Liver (tissue), 8 donors: ENCODE measurements at regions not wholly inside any gene's neighbourhood (a gene's known extent, or its start where the extent isn't known, plus 50 kb on each side); places are given as distances from the start of the nearest gene placed in this dataset.

Source experiments
- DNase-seq: peaks from one replicate; pipeline ENCODE4 v3.0.0-alpha.2; 2017; ENCODE audit warnings: low spot score
- H3K27ac ChIP-seq, 2 donors: one replicate each; pipeline ENCODE4 v1.7.0; 2013; ENCODE audit warnings: inconsistent platforms in 2 of 2, low read length in 2 of 2, control low read depth in 1 of 2, low read depth in 1 of 2, mild to moderate bottlenecking in 1 of 2
- H3K27me3 ChIP-seq, 4 donors: one replicate each; pipeline versions ENCODE4 v1.6.1 to v1.7.0; 2013; ENCODE audit warnings: low read length in 3 of 4, inconsistent platforms in 1 of 4, mild to moderate bottlenecking in 1 of 4, moderate library complexity in 1 of 4; ENCODE audit not compliant: control insufficient read depth in 4 of 4, insufficient read depth in 4 of 4
- H3K36me3 ChIP-seq, 4 donors: one replicate each; pipeline versions ENCODE4 v1.6.1 to v1.7.0; 2013; ENCODE audit warnings: low read length in 3 of 4, mild to moderate bottlenecking in 3 of 4, low read depth in 1 of 4, moderate library complexity in 1 of 4; ENCODE audit not compliant: control insufficient read depth in 4 of 4, insufficient read depth in 3 of 4
- H3K4me1 ChIP-seq, 4 donors: one replicate each; pipeline versions ENCODE4 v1.6.1 to v1.7.0; 2013; ENCODE audit warnings: low read length in 3 of 4, mild to moderate bottlenecking in 3 of 4, moderate library complexity in 1 of 4; ENCODE audit not compliant: control insufficient read depth in 4 of 4, insufficient read depth in 4 of 4
- H3K4me3 ChIP-seq, 3 donors: one replicate each; pipeline versions ENCODE4 v1.6.1 to v1.7.0; 2013; ENCODE audit warnings: low read length in 3 of 3, control low read depth in 1 of 3, low read depth in 1 of 3, mild to moderate bottlenecking in 1 of 3
- H3K9ac ChIP-seq, 2 donors: one replicate each; pipeline ENCODE4 v1.7.0; 2013; ENCODE audit warnings: low read length in 2 of 2, mild to moderate bottlenecking in 2 of 2, moderate library complexity in 2 of 2, control low read depth in 1 of 2, low read depth in 1 of 2
- H3K9me3 ChIP-seq, 4 donors: one replicate each; pipeline versions ENCODE4 v1.6.1 to v1.7.0; 2013; ENCODE audit warnings: low read length in 3 of 4; ENCODE audit not compliant: control insufficient read depth in 4 of 4
- EGR1 ChIP-seq, 2 donors: IDR thresholded peaks; 2 replicates each; pipeline ENCODE4 v1.6.1; 2016 to 2018; ENCODE audit warnings: antibody characterized with exemption in 2 of 2, low read depth in 2 of 2
- FOXA1 ChIP-seq: IDR thresholded peaks from 2 replicates; pipeline ENCODE4 v1.6.1; 2016; ENCODE audit warnings: antibody characterized with exemption
- GABPA ChIP-seq, 2 donors: IDR thresholded peaks in 1 of 2; conservative IDR thresholded peaks in 1 of 2; 2 replicates each; pipeline ENCODE4 v1.6.1; 2016; ENCODE audit warnings: antibody characterized with exemption in 2 of 2, mild to moderate bottlenecking in 1 of 2, moderate library complexity in 1 of 2
- HNF4A ChIP-seq, 2 donors: conservative IDR thresholded peaks; 2 replicates each; pipeline ENCODE4 v1.6.1; 2016; ENCODE audit warnings: antibody characterized with exemption in 2 of 2, mild to moderate bottlenecking in 2 of 2
- HNF4G ChIP-seq: IDR thresholded peaks from 2 replicates; pipeline ENCODE4 v1.6.1; 2016; ENCODE audit warnings: antibody characterized with exemption
- JUND ChIP-seq, 2 donors: IDR thresholded peaks; 2 replicates each; pipeline ENCODE4 v1.6.1; 2016; ENCODE audit warnings: antibody characterized with exemption in 2 of 2
- NR2F2 ChIP-seq: IDR thresholded peaks from 2 replicates; pipeline ENCODE4 v1.6.1; 2016; ENCODE audit warnings: antibody characterized with exemption
- RXRA ChIP-seq, 2 donors: IDR thresholded peaks; 2 replicates each; pipeline ENCODE4 v1.6.1; 2017 to 2018; ENCODE audit warnings: antibody characterized with exemption in 2 of 2, mild to moderate bottlenecking in 1 of 2
- SP1 ChIP-seq: IDR thresholded peaks from 2 replicates; pipeline ENCODE4 v1.6.1; 2018; ENCODE audit warnings: antibody characterized with exemption, mild to moderate bottlenecking
- TAF1 ChIP-seq: conservative IDR thresholded peaks from 2 replicates; pipeline ENCODE4 v1.6.1; 2016; ENCODE audit warnings: antibody characterized with exemption, mild to moderate bottlenecking
- YY1 ChIP-seq: IDR thresholded peaks from 2 replicates; pipeline ENCODE4 v1.6.1; 2016; ENCODE audit warnings: antibody characterized with exemption, mild to moderate bottlenecking
- WGBS: extraction: QIAGEN DNeasy Blood & Tissue Kit; methylation state at CpG from one replicate; pipeline ENCODE4 v1.1.7; 2013; 5-methylcytosine and 5-hydroxymethylcytosine counted together
- TF ChIP-seq, protein P1 (sequence below): IDR thresholded peaks from 2 replicates; pipeline ENCODE4 v1.6.1; 2016; ENCODE audit warnings: antibody characterized with exemption, mild to moderate bottlenecking
- TF ChIP-seq, protein P2 (sequence below): IDR thresholded peaks from 2 replicates; pipeline ENCODE4 v1.6.1; 2016; ENCODE audit warnings: antibody characterized with exemption
- TF ChIP-seq, protein P3 (sequence below): IDR thresholded peaks from 2 replicates; pipeline ENCODE4 v1.6.1; 2016; ENCODE audit warnings: antibody characterized with exemption
- TF ChIP-seq, protein P4 (sequence below): IDR thresholded peaks from 2 replicates; pipeline ENCODE4 v1.6.1; 2016; ENCODE audit warnings: antibody characterized with exemption
- TF ChIP-seq, protein P5 (sequence below): fragments of 150-350 bp; IDR thresholded peaks from 2 replicates; pipeline ENCODE4 v1.5.1; 2017; ENCODE audit warnings: improper control_type of control experiment, low read depth, low read length; ENCODE audit not compliant: missing input control
- donor health status: healthy.
- donor health status: healthy.
- donor health status: healthy.
- donor health status: healthy.
- donor health status: healthy.

DNA sequence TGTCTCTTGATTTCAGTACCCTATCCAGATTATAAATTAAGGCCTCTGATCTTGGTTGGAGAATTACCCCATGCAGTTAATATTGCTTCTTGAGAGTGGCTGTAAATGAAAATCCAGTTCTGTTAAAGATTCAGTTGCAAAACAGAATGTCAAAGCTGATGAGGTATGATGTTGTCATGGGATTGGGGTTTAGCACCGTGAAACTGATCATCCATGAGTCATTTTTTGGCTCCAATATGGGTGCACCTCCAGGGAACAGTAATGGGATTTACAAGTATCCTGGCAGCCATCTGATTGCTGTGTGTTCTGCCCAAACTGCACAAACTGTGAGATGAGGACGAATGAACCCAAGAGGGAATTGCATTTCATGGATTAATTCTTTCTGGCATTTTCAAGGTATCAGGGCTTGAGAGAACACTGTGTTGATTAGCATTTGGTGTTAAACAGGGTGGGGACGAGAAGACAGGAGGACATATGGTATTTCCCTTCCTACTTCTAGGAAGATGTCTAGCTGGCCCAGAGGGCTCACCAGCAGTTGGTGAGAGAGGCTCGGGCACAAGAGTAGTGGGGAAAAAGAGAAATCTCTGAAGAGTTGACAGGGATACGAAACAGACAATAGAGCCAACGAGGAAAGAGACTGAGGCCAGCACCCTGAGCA lies 214.7 kb downstream of the GAS1 start:
- Histone ChIP-seq H3K36me3 (no peaks in the 10 kb centered on the region), H3K4me3 (no peak overlapping the region), H3K9ac (no peak overlapping the region), H3K27me3 (no peaks in the 10 kb centered on the region), H3K9me3 (no peaks in the 10 kb centered on the region), H3K27ac (no peak overlapping the region), H3K4me1 (no peaks in the 10 kb centered on the region)
- TF ChIP-seq GABPA (IDR thresholded peaks at IDR 0.05 in 1 of 2, conservative IDR thresholded peaks at IDR 0.05 in 1 of 2) (no peak), YY1 (no peak), EGR1 (IDR thresholded peaks at IDR 0.05; ENCODE audit: low read depth in 2 of 2) (no peak), FOXA1 (no peak), HNF4G (no peak), JUND (IDR thresholded peaks at IDR 0.05) (no peak), SP1 (no peak), RXRA (IDR thresholded peaks at IDR 0.05) (no peak), HNF4A (conservative IDR thresholded peaks at IDR 0.05) (no peak), TAF1 (no peak), NR2F2 (no peak)
- TF ChIP-seq, protein P1, sequence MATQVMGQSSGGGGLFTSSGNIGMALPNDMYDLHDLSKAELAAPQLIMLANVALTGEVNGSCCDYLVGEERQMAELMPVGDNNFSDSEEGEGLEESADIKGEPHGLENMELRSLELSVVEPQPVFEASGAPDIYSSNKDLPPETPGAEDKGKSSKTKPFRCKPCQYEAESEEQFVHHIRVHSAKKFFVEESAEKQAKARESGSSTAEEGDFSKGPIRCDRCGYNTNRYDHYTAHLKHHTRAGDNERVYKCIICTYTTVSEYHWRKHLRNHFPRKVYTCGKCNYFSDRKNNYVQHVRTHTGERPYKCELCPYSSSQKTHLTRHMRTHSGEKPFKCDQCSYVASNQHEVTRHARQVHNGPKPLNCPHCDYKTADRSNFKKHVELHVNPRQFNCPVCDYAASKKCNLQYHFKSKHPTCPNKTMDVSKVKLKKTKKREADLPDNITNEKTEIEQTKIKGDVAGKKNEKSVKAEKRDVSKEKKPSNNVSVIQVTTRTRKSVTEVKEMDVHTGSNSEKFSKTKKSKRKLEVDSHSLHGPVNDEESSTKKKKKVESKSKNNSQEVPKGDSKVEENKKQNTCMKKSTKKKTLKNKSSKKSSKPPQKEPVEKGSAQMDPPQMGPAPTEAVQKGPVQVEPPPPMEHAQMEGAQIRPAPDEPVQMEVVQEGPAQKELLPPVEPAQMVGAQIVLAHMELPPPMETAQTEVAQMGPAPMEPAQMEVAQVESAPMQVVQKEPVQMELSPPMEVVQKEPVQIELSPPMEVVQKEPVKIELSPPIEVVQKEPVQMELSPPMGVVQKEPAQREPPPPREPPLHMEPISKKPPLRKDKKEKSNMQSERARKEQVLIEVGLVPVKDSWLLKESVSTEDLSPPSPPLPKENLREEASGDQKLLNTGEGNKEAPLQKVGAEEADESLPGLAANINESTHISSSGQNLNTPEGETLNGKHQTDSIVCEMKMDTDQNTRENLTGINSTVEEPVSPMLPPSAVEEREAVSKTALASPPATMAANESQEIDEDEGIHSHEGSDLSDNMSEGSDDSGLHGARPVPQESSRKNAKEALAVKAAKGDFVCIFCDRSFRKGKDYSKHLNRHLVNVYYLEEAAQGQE = no peak
- TF ChIP-seq, protein P2, sequence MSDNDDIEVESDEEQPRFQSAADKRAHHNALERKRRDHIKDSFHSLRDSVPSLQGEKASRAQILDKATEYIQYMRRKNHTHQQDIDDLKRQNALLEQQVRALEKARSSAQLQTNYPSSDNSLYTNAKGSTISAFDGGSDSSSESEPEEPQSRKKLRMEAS = no peak
- TF ChIP-seq, protein P3, sequence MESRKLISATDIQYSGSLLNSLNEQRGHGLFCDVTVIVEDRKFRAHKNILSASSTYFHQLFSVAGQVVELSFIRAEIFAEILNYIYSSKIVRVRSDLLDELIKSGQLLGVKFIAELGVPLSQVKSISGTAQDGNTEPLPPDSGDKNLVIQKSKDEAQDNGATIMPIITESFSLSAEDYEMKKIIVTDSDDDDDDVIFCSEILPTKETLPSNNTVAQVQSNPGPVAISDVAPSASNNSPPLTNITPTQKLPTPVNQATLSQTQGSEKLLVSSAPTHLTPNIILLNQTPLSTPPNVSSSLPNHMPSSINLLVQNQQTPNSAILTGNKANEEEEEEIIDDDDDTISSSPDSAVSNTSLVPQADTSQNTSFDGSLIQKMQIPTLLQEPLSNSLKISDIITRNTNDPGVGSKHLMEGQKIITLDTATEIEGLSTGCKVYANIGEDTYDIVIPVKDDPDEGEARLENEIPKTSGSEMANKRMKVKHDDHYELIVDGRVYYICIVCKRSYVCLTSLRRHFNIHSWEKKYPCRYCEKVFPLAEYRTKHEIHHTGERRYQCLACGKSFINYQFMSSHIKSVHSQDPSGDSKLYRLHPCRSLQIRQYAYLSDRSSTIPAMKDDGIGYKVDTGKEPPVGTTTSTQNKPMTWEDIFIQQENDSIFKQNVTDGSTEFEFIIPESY = no peak
- TF ChIP-seq, protein P4, sequence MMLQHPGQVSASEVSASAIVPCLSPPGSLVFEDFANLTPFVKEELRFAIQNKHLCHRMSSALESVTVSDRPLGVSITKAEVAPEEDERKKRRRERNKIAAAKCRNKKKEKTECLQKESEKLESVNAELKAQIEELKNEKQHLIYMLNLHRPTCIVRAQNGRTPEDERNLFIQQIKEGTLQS = no peak
- TF ChIP-seq, protein P5, sequence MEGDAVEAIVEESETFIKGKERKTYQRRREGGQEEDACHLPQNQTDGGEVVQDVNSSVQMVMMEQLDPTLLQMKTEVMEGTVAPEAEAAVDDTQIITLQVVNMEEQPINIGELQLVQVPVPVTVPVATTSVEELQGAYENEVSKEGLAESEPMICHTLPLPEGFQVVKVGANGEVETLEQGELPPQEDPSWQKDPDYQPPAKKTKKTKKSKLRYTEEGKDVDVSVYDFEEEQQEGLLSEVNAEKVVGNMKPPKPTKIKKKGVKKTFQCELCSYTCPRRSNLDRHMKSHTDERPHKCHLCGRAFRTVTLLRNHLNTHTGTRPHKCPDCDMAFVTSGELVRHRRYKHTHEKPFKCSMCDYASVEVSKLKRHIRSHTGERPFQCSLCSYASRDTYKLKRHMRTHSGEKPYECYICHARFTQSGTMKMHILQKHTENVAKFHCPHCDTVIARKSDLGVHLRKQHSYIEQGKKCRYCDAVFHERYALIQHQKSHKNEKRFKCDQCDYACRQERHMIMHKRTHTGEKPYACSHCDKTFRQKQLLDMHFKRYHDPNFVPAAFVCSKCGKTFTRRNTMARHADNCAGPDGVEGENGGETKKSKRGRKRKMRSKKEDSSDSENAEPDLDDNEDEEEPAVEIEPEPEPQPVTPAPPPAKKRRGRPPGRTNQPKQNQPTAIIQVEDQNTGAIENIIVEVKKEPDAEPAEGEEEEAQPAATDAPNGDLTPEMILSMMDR = no peak
- 84% methylated on average over 6 of the region's 6 CpGs for WGBS
- no peak for DNase-seq
